ENCODE measurements at regions not wholly inside any gene's neighbourhood (a gene's known extent, or its start where the extent isn't known, plus 50 kb on each side); places are given as distances from the start of the nearest gene placed in this dataset.

DNA sequence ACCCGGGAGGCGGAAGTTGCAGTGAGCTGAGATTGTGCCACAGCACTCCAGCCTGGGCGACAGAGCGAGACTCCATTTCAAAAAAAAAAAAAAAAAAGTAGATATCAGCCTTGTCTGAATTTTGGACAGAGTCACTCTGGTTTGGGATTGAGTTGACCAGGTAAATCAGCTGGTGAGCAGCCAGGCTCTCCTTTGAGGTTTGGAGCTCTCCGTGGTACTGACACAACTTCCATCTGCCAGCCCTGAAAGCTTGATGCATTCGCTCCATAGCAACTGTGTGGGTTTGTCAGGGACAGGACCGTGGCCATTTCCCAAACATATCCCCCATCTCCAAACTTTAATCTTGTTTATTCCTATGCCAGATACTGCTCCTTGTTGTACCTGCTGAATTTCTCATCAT is 155.2 kb downstream of the DMRTA2 start:
- TF ChIP-seq EZH2 (IDR thresholded peaks at IDR 0.05; ENCODE audit: insufficient read depth, poor library complexity, severe bottlenecking) (no peak), EZH2phosphoT487 (IDR thresholded peaks at IDR 0.05; ENCODE audit: insufficient read depth, low read depth) (no peak)

Measured in GM23248 (cell line).